ENCODE measurements at regions not wholly inside any gene's neighbourhood (a gene's known extent, or its start where the extent isn't known, plus 50 kb on each side); places are given as distances from the start of the nearest gene placed in this dataset.

DNA sequence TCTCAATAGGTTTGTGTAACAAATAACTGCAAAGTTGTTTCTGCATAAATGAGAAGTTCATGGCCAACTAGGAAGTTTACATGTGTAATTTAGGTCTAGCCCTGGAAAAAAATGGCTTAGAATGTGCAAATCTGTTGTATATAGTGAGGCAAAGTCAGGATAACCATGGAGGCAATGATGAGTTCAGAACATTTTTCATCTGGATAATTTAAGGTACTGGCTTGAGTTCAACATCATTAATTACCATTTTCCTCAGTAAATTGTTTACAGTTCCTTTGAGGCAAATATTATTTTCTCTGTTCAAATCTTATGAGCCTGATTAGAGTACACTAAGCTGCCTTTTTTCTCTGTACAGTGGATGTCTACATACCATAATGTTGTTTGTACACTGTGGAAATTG is 1259.0 kb upstream of the NUDT12 start:
- TF ChIP-seq CTCF (IDR thresholded peaks at IDR 0.05 in 4 of 5, conservative IDR thresholded peaks at IDR 0.05 in 1 of 5) = no peak
- TF ChIP-seq POLR2A (IDR thresholded peaks at IDR 0.05) = no peak
